ENCODE measurements at regions not wholly inside any gene's neighbourhood (a gene's known extent, or its start where the extent isn't known, plus 50 kb on each side); places are given as distances from the start of the nearest gene placed in this dataset.

GRCh38 chr9:109994141-109994540 lies 213.8 kb downstream of the C9orf152 start:
- peaks cover 5% of the 10 kb centered on the region; the same call in 1 of the 2 replicates for H3K9me3 ChIP-seq (ENCODE audit: control insufficient read depth, insufficient read depth, low read length)
- no peak for TF ChIP-seq MAFK (IDR thresholded peaks at IDR 0.05; ENCODE audit: low read depth, low read length)
- TF ChIP-seq, protein P1, sequence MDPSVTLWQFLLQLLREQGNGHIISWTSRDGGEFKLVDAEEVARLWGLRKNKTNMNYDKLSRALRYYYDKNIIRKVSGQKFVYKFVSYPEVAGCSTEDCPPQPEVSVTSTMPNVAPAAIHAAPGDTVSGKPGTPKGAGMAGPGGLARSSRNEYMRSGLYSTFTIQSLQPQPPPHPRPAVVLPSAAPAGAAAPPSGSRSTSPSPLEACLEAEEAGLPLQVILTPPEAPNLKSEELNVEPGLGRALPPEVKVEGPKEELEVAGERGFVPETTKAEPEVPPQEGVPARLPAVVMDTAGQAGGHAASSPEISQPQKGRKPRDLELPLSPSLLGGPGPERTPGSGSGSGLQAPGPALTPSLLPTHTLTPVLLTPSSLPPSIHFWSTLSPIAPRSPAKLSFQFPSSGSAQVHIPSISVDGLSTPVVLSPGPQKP (IDR thresholded peaks at IDR 0.05; ENCODE audit: borderline replicate concordance, low read depth, low read length), result no peak
- TF ChIP-seq NFE2L2 (IDR thresholded peaks at IDR 0.05; ENCODE audit: low read depth, low read length), result no peak
- TF ChIP-seq RCOR1 (IDR thresholded peaks at IDR 0.05; ENCODE audit: insufficient replicate concordance, low read length), result no peak
- TF ChIP-seq MXI1 (IDR thresholded peaks at IDR 0.05; ENCODE audit: borderline replicate concordance, low read depth, low read length), result no peak
- TF ChIP-seq, protein P2, sequence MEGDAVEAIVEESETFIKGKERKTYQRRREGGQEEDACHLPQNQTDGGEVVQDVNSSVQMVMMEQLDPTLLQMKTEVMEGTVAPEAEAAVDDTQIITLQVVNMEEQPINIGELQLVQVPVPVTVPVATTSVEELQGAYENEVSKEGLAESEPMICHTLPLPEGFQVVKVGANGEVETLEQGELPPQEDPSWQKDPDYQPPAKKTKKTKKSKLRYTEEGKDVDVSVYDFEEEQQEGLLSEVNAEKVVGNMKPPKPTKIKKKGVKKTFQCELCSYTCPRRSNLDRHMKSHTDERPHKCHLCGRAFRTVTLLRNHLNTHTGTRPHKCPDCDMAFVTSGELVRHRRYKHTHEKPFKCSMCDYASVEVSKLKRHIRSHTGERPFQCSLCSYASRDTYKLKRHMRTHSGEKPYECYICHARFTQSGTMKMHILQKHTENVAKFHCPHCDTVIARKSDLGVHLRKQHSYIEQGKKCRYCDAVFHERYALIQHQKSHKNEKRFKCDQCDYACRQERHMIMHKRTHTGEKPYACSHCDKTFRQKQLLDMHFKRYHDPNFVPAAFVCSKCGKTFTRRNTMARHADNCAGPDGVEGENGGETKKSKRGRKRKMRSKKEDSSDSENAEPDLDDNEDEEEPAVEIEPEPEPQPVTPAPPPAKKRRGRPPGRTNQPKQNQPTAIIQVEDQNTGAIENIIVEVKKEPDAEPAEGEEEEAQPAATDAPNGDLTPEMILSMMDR (conservative IDR thresholded peaks at IDR 0.05; ENCODE audit: low read depth, low read length), result no peak
- TF ChIP-seq, protein P3, sequence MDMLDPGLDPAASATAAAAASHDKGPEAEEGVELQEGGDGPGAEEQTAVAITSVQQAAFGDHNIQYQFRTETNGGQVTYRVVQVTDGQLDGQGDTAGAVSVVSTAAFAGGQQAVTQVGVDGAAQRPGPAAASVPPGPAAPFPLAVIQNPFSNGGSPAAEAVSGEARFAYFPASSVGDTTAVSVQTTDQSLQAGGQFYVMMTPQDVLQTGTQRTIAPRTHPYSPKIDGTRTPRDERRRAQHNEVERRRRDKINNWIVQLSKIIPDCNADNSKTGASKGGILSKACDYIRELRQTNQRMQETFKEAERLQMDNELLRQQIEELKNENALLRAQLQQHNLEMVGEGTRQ (IDR thresholded peaks at IDR 0.05; ENCODE audit: low read depth, low read length), result no peak
- no peak for TF ChIP-seq RAD21 (IDR thresholded peaks at IDR 0.05; ENCODE audit: low read length)
- CTCF ChIA-PET, result no interaction called here
- ATAC-seq (ENCODE audit: low read depth), result no peak
- no peak overlapping the region for H3K56ac ChIP-seq (ENCODE audit: extremely low read depth, insufficient read depth, low read length)
- no peak overlapping the region for H2AK5ac ChIP-seq (ENCODE audit: low read depth, low read length)
- H4K8ac ChIP-seq (ENCODE audit: low read depth in 2 of 2, low read length in 2 of 2), result no peak overlapping the region
- in situ Hi-C loops (cut with MboI; ENCODE audit: low sequenced_read_pairs), result no loop called here
- BruUV-seq (replicated peaks), result no TSS peak
- H3K79me1 ChIP-seq (ENCODE audit: low read depth in 1 of 2, low read length in 2 of 2), result peaks cover 19 to 41% of the 10 kb centered on the region in 2 experiments
- no peak overlapping the region for H2BK20ac ChIP-seq (ENCODE audit: low read depth, low read length)
- no peak overlapping the region for H3K4me2 ChIP-seq (ENCODE audit: low read depth, low read length)
- no peak overlapping the region for H2AFZ ChIP-seq (replicated peaks; ENCODE audit: low read length, poor library complexity)
- H4K20me1 ChIP-seq (ENCODE audit: insufficient read depth, low read length), result no peaks in the 10 kb centered on the region; the same call in 1 of the 2 replicates
- no peak overlapping the region for H4K5ac ChIP-seq (ENCODE audit: low read depth, low read length)
- POLR2A ChIA-PET (ENCODE audit: unreplicated experiment), result no interaction called here
- no peaks in the 10 kb centered on the region for H3K27me3 ChIP-seq (ENCODE audit: control insufficient read depth, insufficient read depth, low read length)
- H3K27ac ChIP-seq (ENCODE audit: insufficient read depth, low read length), result no peak overlapping the region
- no peak overlapping the region for H3K9ac ChIP-seq (ENCODE audit: low read depth, low read length)
- dilution Hi-C loops (cut with HindIII; ENCODE audit: low sequenced_read_pairs, unreplicated experiment), result no loop called here
- H3K4me3 ChIP-seq (ENCODE audit: insufficient read depth, low read depth, low read length), result no peak overlapping the region
- no peak overlapping the region for H3K4ac ChIP-seq (ENCODE audit: low read depth, low read length)
- no peak overlapping the region for H4K91ac ChIP-seq (ENCODE audit: insufficient read depth, low read depth, low read length)
- no peaks in the 10 kb centered on the region; the same call in 1 of the 2 replicates for H3K36me3 ChIP-seq (ENCODE audit: control insufficient read depth, insufficient read depth, low read length)
- H3K4me1 ChIP-seq (ENCODE audit: control insufficient read depth, insufficient read depth, low read length), result peaks cover 6% of the 10 kb centered on the region; the same call in 1 of the 2 replicates
- peaks cover 2% of the 10 kb centered on the region for H3K9me1 ChIP-seq (ENCODE audit: insufficient read depth, low read length)
- no peak overlapping the region for H3K23ac ChIP-seq (ENCODE audit: low read depth, low read length)
- intact Hi-C loops (cut with micrococcal nuclease), result no loop called here
- H3K14ac ChIP-seq (replicated peaks; ENCODE audit: low read depth, low read length), result no peak overlapping the region
- H2BK120ac ChIP-seq (ENCODE audit: low read depth, low read length), result no peak overlapping the region
- no peak overlapping the region for H2AK9ac ChIP-seq (replicated peaks; ENCODE audit: low read depth, low read length, poor library complexity)
- H2BK15ac ChIP-seq (ENCODE audit: low read depth, low read length), result no peak overlapping the region
- no peak overlapping the region for H2BK5ac ChIP-seq (ENCODE audit: low read depth, low read length, poor library complexity, severe bottlenecking)
- 78% methylated on average over 1 of the region's 3 CpGs; no CpG with 5 or more reads in 1 of the 2 experiments for WGBS, 2 experiments (ENCODE audit: extremely low coverage in 2 of 2, insufficient read length in 1 of 2)
- no peak for DNase-seq
- no peak overlapping the region for H3K18ac ChIP-seq (ENCODE audit: low read depth, low read length)

All from IMR-90 (cell line).